HL-60 (cell line): ENCODE measurements at regions not wholly inside any gene's neighbourhood (a gene's known extent, or its start where the extent isn't known, plus 50 kb on each side); places are given as distances from the start of the nearest gene placed in this dataset.

ENCODE experiments used
- DNase-seq, 2 experiments: peaks; one replicate each; pipeline ENCODE4 v3.0.0-alpha.2; 2010 to 2020; ENCODE audit warnings: low read depth in 1 of 2, low spot score in 1 of 2
- H3K27ac ChIP-seq: fragments of 250-450 bp; sonication (Bioruptor Pico); replicated peaks from 2 replicates; pipeline ENCODE4 v1.5.1; 2020; ENCODE audit warnings: mild to moderate bottlenecking, moderate library complexity
- H3K27me3 ChIP-seq: fragments of 250-450 bp; sonication (Bioruptor Pico); 2 replicates; pipeline ENCODE4 v1.5.1; 2021; ENCODE audit warnings: mild to moderate bottlenecking, moderate library complexity; ENCODE audit not compliant: insufficient read depth, poor library complexity, severe bottlenecking
- H3K4me3 ChIP-seq: replicated peaks from 2 replicates; pipeline ENCODE4 v1.5.1; 2011; ENCODE audit warnings: mild to moderate bottlenecking, control low read depth, low read length; ENCODE audit not compliant: insufficient read depth
- CTCF ChIP-seq: IDR thresholded peaks from one replicate; pipeline ENCODE4 v1.5.1; 2011; ENCODE audit warnings: low read length, control low read depth, inconsistent platforms; ENCODE audit not compliant: insufficient read depth
- GABPA ChIP-seq: IDR thresholded peaks from 2 replicates; pipeline ENCODE4 v1.6.1; 2012; ENCODE audit warnings: low read depth
- POLR2AphosphoS5 ChIP-seq: IDR thresholded peaks from 2 replicates; pipeline ENCODE4 v1.6.1; 2012; ENCODE audit warnings: low read depth
- REST ChIP-seq: IDR thresholded peaks from 2 replicates; pipeline ENCODE4 v1.6.1; 2012; ENCODE audit warnings: low read depth; ENCODE audit not compliant: insufficient replicate concordance
- SPI1 ChIP-seq: IDR thresholded peaks from 2 replicates; pipeline ENCODE4 v1.6.1; 2012; ENCODE audit warnings: low read depth, mild to moderate bottlenecking, borderline replicate concordance

GRCh38 chr6:85300581-85300980, 149.3 kb upstream of the NT5E start:
- H3K27me3 ChIP-seq = no peaks in the 10 kb centered on the region
- TF ChIP-seq POLR2AphosphoS5 (no peak), SPI1 (no peak), REST (no peak)

GRCh38 chr6:85298553-85298952, 151.3 kb upstream of the NT5E start:
- no peaks in the 10 kb centered on the region for H3K27me3 ChIP-seq
- TF ChIP-seq POLR2AphosphoS5 (no peak), SPI1 (no peak), CTCF (no peak), GABPA (no peak), REST (no peak)
- H3K27ac ChIP-seq = no peak overlapping the region
- H3K4me3 ChIP-seq = no peak overlapping the region
- DNase-seq = no peak

More at GRCh38 chr6:85300581-85300980, 149.3 kb upstream of the NT5E start:
- no peak for DNase-seq
- H3K4me3 ChIP-seq = no peak overlapping the region
- H3K27ac ChIP-seq = no peak overlapping the region

- no peak for DNase-seq
- no peak overlapping the region for H3K27ac ChIP-seq
- H3K27me3 ChIP-seq = no peaks in the 10 kb centered on the region
- TF ChIP-seq GABPA (no peak), SPI1 (no peak), REST (no peak), CTCF (no peak), POLR2AphosphoS5 (no peak)
- H3K4me3 ChIP-seq = no peak overlapping the region
Observed at GRCh38 chr6:85291326-85291725, 158.6 kb upstream of the NT5E start.
